ENCODE measurements at regions not wholly inside any gene's neighbourhood (a gene's known extent, or its start where the extent isn't known, plus 50 kb on each side); places are given as distances from the start of the nearest gene placed in this dataset.
"Not testable (repeated sequence)": the region's sequence is repeated elsewhere in the genome, so short reads cannot be mapped to it uniquely, and the experiment has no call there.

GRCh38 chr18:1848716-1849115 lies 722.6 kb downstream of the METTL4 start:
- Histone ChIP-seq H3K9me3 (ENCODE audit: control insufficient read depth, low read length) (no peaks in the 10 kb centered on the region), H3K4me1 (ENCODE audit: control insufficient read depth, insufficient read depth, low read length) (no peaks in the 10 kb centered on the region), H3K27me3 (ENCODE audit: control insufficient read depth, insufficient read depth, low read length, poor library complexity, severe bottlenecking) (no peaks in the 10 kb centered on the region), H3K27ac (ENCODE audit: insufficient read depth, low read depth, low read length, poor library complexity, severe bottlenecking) (no peak overlapping the region), H3K4me3 (ENCODE audit: insufficient read depth, low read depth, low read length) (no peak overlapping the region), H3K36me3 (ENCODE audit: control insufficient read depth, insufficient read depth, low read length) (no peaks in the 10 kb centered on the region)
- 92 to 100% methylated on average over 1 of the region's 1 CpG for WGBS, 2 experiments

- Histone ChIP-seq H3K27ac (ENCODE audit: insufficient read depth, low read depth, low read length, poor library complexity, severe bottlenecking) (no peak overlapping the region), H3K4me3 (ENCODE audit: insufficient read depth, low read depth, low read length) (no peak overlapping the region), H3K9me3 (ENCODE audit: control insufficient read depth, low read length) (no peaks in the 10 kb centered on the region), H3K27me3 (ENCODE audit: control insufficient read depth, insufficient read depth, low read length, poor library complexity, severe bottlenecking) (no peaks in the 10 kb centered on the region), H3K36me3 (ENCODE audit: control insufficient read depth, insufficient read depth, low read length) (no peaks in the 10 kb centered on the region), H3K4me1 (ENCODE audit: control insufficient read depth, insufficient read depth, low read length) (no peaks in the 10 kb centered on the region)
- 96 to 98% methylated on average over 4 of the region's 6 CpGs for WGBS, 2 experiments
Observed at GRCh38 chr18:1849386-1849785, 721.9 kb downstream of the METTL4 start.

GRCh38 chr18:1857281-1857680 lies 714.0 kb downstream of the METTL4 start:
- H3K4me1 ChIP-seq (ENCODE audit: control insufficient read depth, insufficient read depth, low read length); H3K4me3 ChIP-seq (ENCODE audit: insufficient read depth, low read depth, low read length); H3K27ac ChIP-seq (ENCODE audit: insufficient read depth, low read depth, low read length, poor library complexity, severe bottlenecking); H3K27me3 ChIP-seq (ENCODE audit: control insufficient read depth, insufficient read depth, low read length, poor library complexity, severe bottlenecking); H3K9me3 ChIP-seq (ENCODE audit: control insufficient read depth, low read length); H3K36me3 ChIP-seq (ENCODE audit: control insufficient read depth, insufficient read depth, low read length): not testable (repeated sequence)
- 94 to 96% methylated on average over 2 of the region's 2 CpGs for WGBS, 2 experiments

- Histone ChIP-seq H3K36me3 (ENCODE audit: control insufficient read depth, insufficient read depth, low read length) (no peaks in the 10 kb centered on the region), H3K4me1 (ENCODE audit: control insufficient read depth, insufficient read depth, low read length) (no peaks in the 10 kb centered on the region), H3K4me3 (ENCODE audit: insufficient read depth, low read depth, low read length) (no peak overlapping the region), H3K9me3 (ENCODE audit: control insufficient read depth, low read length) (no peaks in the 10 kb centered on the region), H3K27me3 (ENCODE audit: control insufficient read depth, insufficient read depth, low read length, poor library complexity, severe bottlenecking) (no peaks in the 10 kb centered on the region), H3K27ac (ENCODE audit: insufficient read depth, low read depth, low read length, poor library complexity, severe bottlenecking) (no peak overlapping the region)
- WGBS, 2 experiments: 89 to 95% methylated on average over 2 of the region's 2 CpGs
Observed at GRCh38 chr18:1861473-1861872, 709.8 kb downstream of the METTL4 start.

- no peaks in the 10 kb centered on the region for H3K27me3 ChIP-seq (ENCODE audit: control insufficient read depth, insufficient read depth, low read length, poor library complexity, severe bottlenecking)
- H3K27ac ChIP-seq (ENCODE audit: insufficient read depth, low read depth, low read length, poor library complexity, severe bottlenecking): no peak overlapping the region
- no peaks in the 10 kb centered on the region for H3K36me3 ChIP-seq (ENCODE audit: control insufficient read depth, insufficient read depth, low read length)
- H3K9me3 ChIP-seq (ENCODE audit: control insufficient read depth, low read length): no peaks in the 10 kb centered on the region
- H3K4me3 ChIP-seq (ENCODE audit: insufficient read depth, low read depth, low read length): no peak overlapping the region
- H3K4me1 ChIP-seq (ENCODE audit: control insufficient read depth, insufficient read depth, low read length): no peaks in the 10 kb centered on the region
- WGBS, 2 experiments: 92 to 97% methylated on average over 3 of the region's 3 CpGs
Observed at GRCh38 chr18:1865869-1866268, 705.4 kb downstream of the METTL4 start.

GRCh38 chr18:1872274-1872673 lies 699.0 kb downstream of the METTL4 start:
- Histone ChIP-seq H3K4me1 (ENCODE audit: control insufficient read depth, insufficient read depth, low read length) (no peaks in the 10 kb centered on the region), H3K27me3 (ENCODE audit: control insufficient read depth, insufficient read depth, low read length, poor library complexity, severe bottlenecking) (no peaks in the 10 kb centered on the region), H3K9me3 (ENCODE audit: control insufficient read depth, low read length) (no peaks in the 10 kb centered on the region), H3K4me3 (ENCODE audit: insufficient read depth, low read depth, low read length) (no peak overlapping the region), H3K27ac (ENCODE audit: insufficient read depth, low read depth, low read length, poor library complexity, severe bottlenecking) (no peak overlapping the region), H3K36me3 (ENCODE audit: control insufficient read depth, insufficient read depth, low read length) (no peaks in the 10 kb centered on the region)
- 100% methylated on average over 1 of the region's 2 CpGs; no CpG with 5 or more reads in 1 of the 2 experiments for WGBS, 2 experiments

GRCh38 chr18:1875219-1875618 lies 696.1 kb downstream of the METTL4 start:
- H3K36me3 ChIP-seq (ENCODE audit: control insufficient read depth, insufficient read depth, low read length): no peaks in the 10 kb centered on the region
- no peak overlapping the region for H3K27ac ChIP-seq (ENCODE audit: insufficient read depth, low read depth, low read length, poor library complexity, severe bottlenecking)
- H3K9me3 ChIP-seq (ENCODE audit: control insufficient read depth, low read length): no peaks in the 10 kb centered on the region
- no peaks in the 10 kb centered on the region for H3K27me3 ChIP-seq (ENCODE audit: control insufficient read depth, insufficient read depth, low read length, poor library complexity, severe bottlenecking)
- WGBS, 2 experiments: 95 to 96% methylated on average over 3 of the region's 3 CpGs
- no peaks in the 10 kb centered on the region for H3K4me1 ChIP-seq (ENCODE audit: control insufficient read depth, insufficient read depth, low read length)
- no peak overlapping the region for H3K4me3 ChIP-seq (ENCODE audit: insufficient read depth, low read depth, low read length)

- Histone ChIP-seq H3K4me3 (ENCODE audit: insufficient read depth, low read depth, low read length) (no peak overlapping the region), H3K4me1 (ENCODE audit: control insufficient read depth, insufficient read depth, low read length) (no peaks in the 10 kb centered on the region), H3K27me3 (ENCODE audit: control insufficient read depth, insufficient read depth, low read length, poor library complexity, severe bottlenecking) (no peaks in the 10 kb centered on the region), H3K27ac (ENCODE audit: insufficient read depth, low read depth, low read length, poor library complexity, severe bottlenecking) (no peak overlapping the region), H3K36me3 (ENCODE audit: control insufficient read depth, insufficient read depth, low read length) (no peaks in the 10 kb centered on the region), H3K9me3 (ENCODE audit: control insufficient read depth, low read length) (no peaks in the 10 kb centered on the region)
- WGBS, 2 experiments: 94 to 98% methylated on average over 4 of the region's 4 CpGs
Observed at GRCh38 chr18:1884623-1885022, 686.7 kb downstream of the METTL4 start.

GRCh38 chr18:1891641-1892040 lies 679.7 kb downstream of the METTL4 start:
- Histone ChIP-seq H3K4me1 (ENCODE audit: control insufficient read depth, insufficient read depth, low read length) (peaks cover 7% of the 10 kb centered on the region), H3K36me3 (ENCODE audit: control insufficient read depth, insufficient read depth, low read length) (no peaks in the 10 kb centered on the region)

GRCh38 chr18:1892191-1892590 lies 679.1 kb downstream of the METTL4 start:
- Histone ChIP-seq H3K27ac (ENCODE audit: insufficient read depth, low read depth, low read length, poor library complexity, severe bottlenecking) (no peak overlapping the region), H3K4me1 (ENCODE audit: control insufficient read depth, insufficient read depth, low read length) (peaks cover 7% of the 10 kb centered on the region), H3K27me3 (ENCODE audit: control insufficient read depth, insufficient read depth, low read length, poor library complexity, severe bottlenecking) (no peaks in the 10 kb centered on the region), H3K9me3 (ENCODE audit: control insufficient read depth, low read length) (no peaks in the 10 kb centered on the region), H3K36me3 (ENCODE audit: control insufficient read depth, insufficient read depth, low read length) (no peaks in the 10 kb centered on the region), H3K4me3 (ENCODE audit: insufficient read depth, low read depth, low read length) (no peak overlapping the region)

More at GRCh38 chr18:1891641-1892040, 679.7 kb downstream of the METTL4 start:
- H3K9me3 ChIP-seq (ENCODE audit: control insufficient read depth, low read length): no peaks in the 10 kb centered on the region
- H3K4me3 ChIP-seq (ENCODE audit: insufficient read depth, low read depth, low read length): no peak overlapping the region
- no peaks in the 10 kb centered on the region for H3K27me3 ChIP-seq (ENCODE audit: control insufficient read depth, insufficient read depth, low read length, poor library complexity, severe bottlenecking)
- WGBS, 2 experiments: 94 to 100% methylated on average over 1 of the region's 1 CpG
- H3K27ac ChIP-seq (ENCODE audit: insufficient read depth, low read depth, low read length, poor library complexity, severe bottlenecking): no peak overlapping the region
